SK-N-SH treated with all-trans-retinoic acid at 6 μM for 48 hours (cell line): ENCODE measurements at regions not wholly inside any gene's neighbourhood (a gene's known extent, or its start where the extent isn't known, plus 50 kb on each side); places are given as distances from the start of the nearest gene placed in this dataset.

Source experiments
- ATAC-seq: fragments of 200-7000 bp; cut with Tn5 transposase; 3 replicates; pipeline ENCODE4 v1.9.1; 2020; ENCODE audit warnings: mild to moderate bottlenecking, moderate library complexity
- ARNTL ChIP-seq: fragments of 450-650 bp; formaldehyde crosslinking; IDR thresholded peaks from 2 replicates; pipeline ENCODE4 v1.5.0; 2020; ENCODE audit warnings: low read depth, mild to moderate bottlenecking, moderate library complexity, borderline replicate concordance
- BACH2 ChIP-seq: fragments of 250-450 bp; sonication (Bioruptor Pico); IDR thresholded peaks from 2 replicates; pipeline ENCODE4 v1.9.0; 2021; ENCODE audit warnings: mild to moderate bottlenecking, borderline replicate concordance
- CSDC2 ChIP-seq: fragments of 250-450 bp; sonication (Bioruptor Pico); IDR thresholded peaks from 2 replicates; pipeline ENCODE4 v1.5.0; 2020; ENCODE audit warnings: mild to moderate bottlenecking, moderate library complexity
- ESRRG ChIP-seq: fragments of 250-450 bp; sonication (Bioruptor Pico); IDR thresholded peaks from 2 replicates; pipeline ENCODE4 v1.6.1; 2021; ENCODE audit warnings: mild to moderate bottlenecking
- GLIS3 ChIP-seq: fragments of 250-450 bp; sonication (Bioruptor Pico); IDR thresholded peaks from 2 replicates; pipeline ENCODE4 v1.5.0; 2020; ENCODE audit warnings: mild to moderate bottlenecking, moderate library complexity
- ISL1 ChIP-seq: fragments of 250-450 bp; sonication (Bioruptor Pico); IDR thresholded peaks from 2 replicates; pipeline ENCODE4 v2.1.2; 2022; ENCODE audit warnings: mild to moderate bottlenecking, moderate library complexity
- OSR1 ChIP-seq: fragments of 250-450 bp; sonication (Bioruptor Pico); IDR thresholded peaks from 2 replicates; pipeline ENCODE4 v1.8.0; 2022; ENCODE audit warnings: moderate library complexity, mild to moderate bottlenecking, inconsistent platforms
- PPARA ChIP-seq: fragments of 250-450 bp; sonication (Bioruptor Pico); IDR thresholded peaks from 2 replicates; pipeline ENCODE4 v1.5.0; 2020; ENCODE audit warnings: mild to moderate bottlenecking, borderline replicate concordance
- RARB ChIP-seq: fragments of 250-450 bp; sonication (Bioruptor Pico); IDR thresholded peaks from 2 replicates; pipeline ENCODE4 v1.8.0; 2021; ENCODE audit warnings: mild to moderate bottlenecking, moderate library complexity
- SNAI2 ChIP-seq: fragments of 250-450 bp; sonication (Bioruptor Pico); IDR thresholded peaks from 2 replicates; pipeline ENCODE4 v1.5.0; 2020; ENCODE audit warnings: mild to moderate bottlenecking, moderate library complexity
- TCF4 ChIP-seq: fragments of 250-450 bp; sonication (Bioruptor Pico); IDR thresholded peaks from 2 replicates; pipeline ENCODE4 v1.8.0; 2021; ENCODE audit warnings: mild to moderate bottlenecking, moderate library complexity, borderline replicate concordance
- TOX ChIP-seq: fragments of 250-450 bp; sonication (Bioruptor Pico); IDR thresholded peaks from 2 replicates; pipeline ENCODE4 v1.8.0; 2021; ENCODE audit warnings: mild to moderate bottlenecking, moderate library complexity, borderline replicate concordance
- ZC3H10 ChIP-seq: fragments of 250-450 bp; sonication (Bioruptor Pico); IDR thresholded peaks from 2 replicates; pipeline ENCODE4 v1.5.1; 2021; ENCODE audit warnings: mild to moderate bottlenecking, moderate library complexity
- ZFP3 ChIP-seq: fragments of 250-450 bp; sonication (Bioruptor Pico); IDR thresholded peaks from 2 replicates; pipeline ENCODE4 v1.5.0; 2020; ENCODE audit warnings: mild to moderate bottlenecking, moderate library complexity
- ZFP30 ChIP-seq: fragments of 450-650 bp; formaldehyde crosslinking; IDR thresholded peaks from 2 replicates; pipeline ENCODE4 v1.5.0; 2022; ENCODE audit warnings: mild to moderate bottlenecking, moderate library complexity
- ZNF565 ChIP-seq: fragments of 450-650 bp; formaldehyde crosslinking; conservative IDR thresholded peaks from 2 replicates; pipeline ENCODE4 v1.5.0; 2020; ENCODE audit warnings: low read depth, mild to moderate bottlenecking, moderate library complexity
- ZNF70 ChIP-seq: fragments of 450-650 bp; formaldehyde crosslinking; IDR thresholded peaks from 2 replicates; pipeline ENCODE4 v1.5.0; 2020; ENCODE audit warnings: mild to moderate bottlenecking, moderate library complexity
- ZNF8 ChIP-seq: fragments of 450-650 bp; formaldehyde crosslinking; IDR thresholded peaks from 2 replicates; pipeline ENCODE4 v1.5.0; 2020; ENCODE audit warnings: mild to moderate bottlenecking, moderate library complexity
- TF ChIP-seq, protein P1 (sequence below): fragments of 250-450 bp; sonication (Bioruptor Pico); IDR thresholded peaks from 2 replicates; pipeline ENCODE4 v1.8.0; 2020; ENCODE audit warnings: mild to moderate bottlenecking, moderate library complexity, borderline replicate concordance
- TF ChIP-seq, protein P2 (sequence below): fragments of 250-450 bp; sonication (Bioruptor Pico); IDR thresholded peaks from 2 replicates; pipeline ENCODE4 v1.5.1; 2020; ENCODE audit warnings: low read depth, mild to moderate bottlenecking, moderate library complexity
- TF ChIP-seq, protein P3 (sequence below): fragments of 250-450 bp; sonication (Bioruptor Pico); IDR thresholded peaks from 2 replicates; pipeline ENCODE4 v1.5.1; 2021; ENCODE audit warnings: mild to moderate bottlenecking, moderate library complexity
- TF ChIP-seq, protein P4 (sequence below): fragments of 250-450 bp; sonication (Bioruptor Pico); IDR thresholded peaks from 2 replicates; pipeline ENCODE4 v1.8.0; 2021; ENCODE audit warnings: low read depth, mild to moderate bottlenecking, moderate library complexity, borderline replicate concordance

DNA sequence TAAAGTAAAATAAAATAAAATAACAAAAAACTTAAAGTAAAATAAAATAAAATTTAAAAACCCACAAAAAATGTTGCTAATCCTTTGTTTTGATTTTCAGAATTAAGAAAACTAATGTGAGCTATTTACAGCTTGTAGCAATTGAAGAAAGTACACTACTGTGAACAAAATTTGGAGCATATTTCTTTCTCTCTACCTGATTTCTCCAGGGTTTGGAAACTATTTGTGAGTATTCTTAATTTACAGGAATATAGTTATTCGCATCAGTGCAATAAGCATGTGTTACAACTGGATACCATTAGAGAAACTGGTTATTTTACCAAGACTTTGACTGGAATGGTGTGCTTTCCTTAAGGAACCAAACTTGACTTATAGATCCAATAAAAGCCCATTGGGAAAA is 86.1 kb upstream of the CNOT2 start:
- ATAC-seq: no peak
- TF ChIP-seq, protein P1, sequence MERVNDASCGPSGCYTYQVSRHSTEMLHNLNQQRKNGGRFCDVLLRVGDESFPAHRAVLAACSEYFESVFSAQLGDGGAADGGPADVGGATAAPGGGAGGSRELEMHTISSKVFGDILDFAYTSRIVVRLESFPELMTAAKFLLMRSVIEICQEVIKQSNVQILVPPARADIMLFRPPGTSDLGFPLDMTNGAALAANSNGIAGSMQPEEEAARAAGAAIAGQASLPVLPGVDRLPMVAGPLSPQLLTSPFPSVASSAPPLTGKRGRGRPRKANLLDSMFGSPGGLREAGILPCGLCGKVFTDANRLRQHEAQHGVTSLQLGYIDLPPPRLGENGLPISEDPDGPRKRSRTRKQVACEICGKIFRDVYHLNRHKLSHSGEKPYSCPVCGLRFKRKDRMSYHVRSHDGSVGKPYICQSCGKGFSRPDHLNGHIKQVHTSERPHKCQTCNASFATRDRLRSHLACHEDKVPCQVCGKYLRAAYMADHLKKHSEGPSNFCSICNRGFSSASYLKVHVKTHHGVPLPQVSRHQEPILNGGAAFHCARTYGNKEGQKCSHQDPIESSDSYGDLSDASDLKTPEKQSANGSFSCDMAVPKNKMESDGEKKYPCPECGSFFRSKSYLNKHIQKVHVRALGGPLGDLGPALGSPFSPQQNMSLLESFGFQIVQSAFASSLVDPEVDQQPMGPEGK: no peak
- TF ChIP-seq BACH2 (CRISPR knock-in tag) (no peak), OSR1 (no peak), SNAI2 (CRISPR knock-in tag) (no peak), ZNF565 (CRISPR knock-in tag) (no peak), TOX (CRISPR knock-in tag) (no peak)

DNA sequence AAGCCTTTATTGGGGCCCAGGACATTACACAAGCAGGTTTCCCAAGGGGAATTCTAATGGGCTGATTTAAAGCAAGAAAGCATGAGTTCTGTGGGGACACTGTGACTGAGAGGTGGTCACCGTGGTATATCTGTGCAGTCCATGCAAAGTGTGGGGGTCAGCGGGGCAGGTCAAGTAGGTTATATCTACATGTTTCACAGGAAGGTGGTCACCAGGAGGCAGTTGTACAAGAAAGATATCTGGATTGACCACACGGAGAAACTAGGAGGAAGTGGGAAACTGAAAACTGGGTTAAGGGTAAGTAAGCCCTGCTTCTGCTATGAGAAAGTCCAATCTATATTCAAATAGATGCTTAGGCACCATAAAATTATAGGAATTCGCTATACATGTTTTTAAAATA is 77.8 kb upstream of the CNOT2 start:
- TF ChIP-seq GLIS3: no peak
- no peak for TF ChIP-seq TCF4 (CRISPR knock-in tag)
- TF ChIP-seq ZC3H10 (CRISPR knock-in tag): no peak
- TF ChIP-seq, protein P2, sequence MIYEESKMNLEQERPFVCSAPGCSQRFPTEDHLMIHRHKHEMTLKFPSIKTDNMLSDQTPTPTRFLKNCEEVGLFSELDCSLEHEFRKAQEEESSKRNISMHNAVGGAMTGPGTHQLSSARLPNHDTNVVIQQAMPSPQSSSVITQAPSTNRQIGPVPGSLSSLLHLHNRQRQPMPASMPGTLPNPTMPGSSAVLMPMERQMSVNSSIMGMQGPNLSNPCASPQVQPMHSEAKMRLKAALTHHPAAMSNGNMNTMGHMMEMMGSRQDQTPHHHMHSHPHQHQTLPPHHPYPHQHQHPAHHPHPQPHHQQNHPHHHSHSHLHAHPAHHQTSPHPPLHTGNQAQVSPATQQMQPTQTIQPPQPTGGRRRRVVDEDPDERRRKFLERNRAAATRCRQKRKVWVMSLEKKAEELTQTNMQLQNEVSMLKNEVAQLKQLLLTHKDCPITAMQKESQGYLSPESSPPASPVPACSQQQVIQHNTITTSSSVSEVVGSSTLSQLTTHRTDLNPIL (CRISPR knock-in tag): no peak
- no peak for TF ChIP-seq SNAI2 (CRISPR knock-in tag)
- TF ChIP-seq, protein P3, sequence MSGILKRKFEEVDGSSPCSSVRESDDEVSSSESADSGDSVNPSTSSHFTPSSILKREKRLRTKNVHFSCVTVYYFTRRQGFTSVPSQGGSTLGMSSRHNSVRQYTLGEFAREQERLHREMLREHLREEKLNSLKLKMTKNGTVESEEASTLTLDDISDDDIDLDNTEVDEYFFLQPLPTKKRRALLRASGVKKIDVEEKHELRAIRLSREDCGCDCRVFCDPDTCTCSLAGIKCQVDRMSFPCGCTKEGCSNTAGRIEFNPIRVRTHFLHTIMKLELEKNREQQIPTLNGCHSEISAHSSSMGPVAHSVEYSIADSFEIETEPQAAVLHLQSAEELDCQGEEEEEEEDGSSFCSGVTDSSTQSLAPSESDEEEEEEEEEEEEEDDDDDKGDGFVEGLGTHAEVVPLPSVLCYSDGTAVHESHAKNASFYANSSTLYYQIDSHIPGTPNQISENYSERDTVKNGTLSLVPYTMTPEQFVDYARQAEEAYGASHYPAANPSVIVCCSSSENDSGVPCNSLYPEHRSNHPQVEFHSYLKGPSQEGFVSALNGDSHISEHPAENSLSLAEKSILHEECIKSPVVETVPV (CRISPR knock-in tag): no peak
- no peak for TF ChIP-seq RARB (CRISPR knock-in tag)
- no peak for TF ChIP-seq CSDC2 (CRISPR knock-in tag)
- no peak for TF ChIP-seq PPARA (CRISPR knock-in tag)
- no peak for TF ChIP-seq ZNF8 (CRISPR knock-in tag)
- TF ChIP-seq, protein P4, sequence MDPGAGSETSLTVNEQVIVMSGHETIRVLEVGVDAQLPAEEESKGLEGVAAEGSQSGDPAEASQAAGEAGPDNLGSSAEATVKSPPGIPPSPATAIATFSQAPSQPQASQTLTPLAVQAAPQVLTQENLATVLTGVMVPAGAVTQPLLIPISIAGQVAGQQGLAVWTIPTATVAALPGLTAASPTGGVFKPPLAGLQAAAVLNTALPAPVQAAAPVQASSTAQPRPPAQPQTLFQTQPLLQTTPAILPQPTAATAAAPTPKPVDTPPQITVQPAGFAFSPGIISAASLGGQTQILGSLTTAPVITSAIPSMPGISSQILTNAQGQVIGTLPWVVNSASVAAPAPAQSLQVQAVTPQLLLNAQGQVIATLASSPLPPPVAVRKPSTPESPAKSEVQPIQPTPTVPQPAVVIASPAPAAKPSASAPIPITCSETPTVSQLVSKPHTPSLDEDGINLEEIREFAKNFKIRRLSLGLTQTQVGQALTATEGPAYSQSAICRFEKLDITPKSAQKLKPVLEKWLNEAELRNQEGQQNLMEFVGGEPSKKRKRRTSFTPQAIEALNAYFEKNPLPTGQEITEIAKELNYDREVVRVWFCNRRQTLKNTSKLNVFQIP (CRISPR knock-in tag): no peak
- TF ChIP-seq ZNF70 (CRISPR knock-in tag): no peak
- ATAC-seq: no peak

DNA sequence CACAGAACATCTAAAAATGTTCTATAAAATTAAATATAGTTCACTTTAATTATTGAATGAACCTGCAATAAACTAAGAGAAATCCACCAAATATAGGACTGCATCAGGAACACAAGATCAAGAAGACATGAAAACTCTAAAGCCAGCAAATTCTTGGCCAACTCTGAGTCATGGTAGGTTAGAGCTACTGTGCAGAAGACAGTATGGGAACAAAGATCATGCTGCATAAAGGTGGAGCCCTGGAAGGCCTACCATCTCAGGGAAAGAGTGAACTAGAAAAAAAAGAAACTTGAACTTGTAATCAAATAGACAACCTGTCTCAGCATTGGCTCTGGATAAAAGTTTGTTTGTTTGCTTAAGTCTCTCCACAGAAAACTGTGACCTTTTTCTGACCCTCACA is 66.9 kb upstream of the CNOT2 start:
- no peak for ATAC-seq
- TF ChIP-seq BACH2 (CRISPR knock-in tag) (no peak), TOX (CRISPR knock-in tag) (no peak), CSDC2 (CRISPR knock-in tag) (no peak), ARNTL (no peak), ZFP3 (CRISPR knock-in tag) (no peak), ESRRG (no peak), ISL1 (CRISPR knock-in tag) (no peak), ZFP30 (CRISPR knock-in tag) (no peak), ZNF8 (CRISPR knock-in tag) (no peak), ZNF70 (CRISPR knock-in tag) (no peak), OSR1 (no peak), GLIS3 (no peak), PPARA (CRISPR knock-in tag) (no peak)
- TF ChIP-seq, protein P1: no peak
- TF ChIP-seq, protein P3 (CRISPR knock-in tag): no peak
- TF ChIP-seq, protein P4 (CRISPR knock-in tag): no peak
- TF ChIP-seq, all 23 proteins: peak for 0
